NB4 (cell line): ENCODE measurements at regions not wholly inside any gene's neighbourhood (a gene's known extent, or its start where the extent isn't known, plus 50 kb on each side); places are given as distances from the start of the nearest gene placed in this dataset.

Experiments
- DNase-seq: peaks from one replicate; pipeline ENCODE4 v3.0.0; 2010; ENCODE audit warnings: low read depth
- H3K4me3 ChIP-seq: one replicate; pipeline ENCODE4 v1.5.1; 2011; ENCODE audit warnings: mild to moderate bottlenecking, low read depth, low read length, moderate library complexity
- CTCF ChIP-seq: IDR thresholded peaks from one replicate; pipeline ENCODE4 v1.5.1; 2012; ENCODE audit warnings: low read depth, low read length
- MAX ChIP-seq: IDR thresholded peaks from 2 replicates; pipeline ENCODE4 v1.6.1; 2011; ENCODE audit warnings: low read depth, low read length
- MYC ChIP-seq: IDR thresholded peaks from 2 replicates; pipeline ENCODE4 v1.6.1; 2011; ENCODE audit warnings: low read depth, low read length
- POLR2A ChIP-seq: IDR thresholded peaks from 2 replicates; pipeline ENCODE4 v1.6.1; 2011; ENCODE audit warnings: mild to moderate bottlenecking; ENCODE audit not compliant: insufficient read length; ENCODE audit errors: extremely low read depth

GRCh38 chr15:62618846-62619504 lies 423.6 kb upstream of the TPM1 start:
- no peak for DNase-seq
- TF ChIP-seq POLR2A (no peak), MAX (no peak), CTCF (no peak), MYC (no peak)
- H3K4me3 ChIP-seq, result no peak overlapping the region

GRCh38 chr15:62619526-62619925 lies 423.0 kb upstream of the TPM1 start:
- H3K4me3 ChIP-seq, result no peak overlapping the region
- TF ChIP-seq MAX (no peak), MYC (no peak), POLR2A (no peak), CTCF (no peak)

GRCh38 chr15:62622775-62623174 lies 419.8 kb upstream of the TPM1 start:
- no peak for TF ChIP-seq MYC
- TF ChIP-seq POLR2A, result no peak
- TF ChIP-seq MAX, result no peak
- no peak for TF ChIP-seq CTCF
- no peak overlapping the region for H3K4me3 ChIP-seq
- DNase-seq, result no peak

More at GRCh38 chr15:62619526-62619925, 423.0 kb upstream of the TPM1 start:
- DNase-seq, result no peak

GRCh38 chr15:62624547-62625378 lies 417.8 kb upstream of the TPM1 start:
- no peak for TF ChIP-seq CTCF
- TF ChIP-seq POLR2A, result no peak
- no peak for TF ChIP-seq MYC
- no peak for TF ChIP-seq MAX
- H3K4me3 ChIP-seq, result no peak overlapping the region

GRCh38 chr15:62625429-62626033 lies 417.0 kb upstream of the TPM1 start:
- no peak overlapping the region for H3K4me3 ChIP-seq
- no peak for DNase-seq
- TF ChIP-seq CTCF (no peak), POLR2A (no peak), MAX (no peak), MYC (no peak)

More at GRCh38 chr15:62624547-62625378, 417.8 kb upstream of the TPM1 start:
- DNase-seq, result peak; percentile 3
